ENCODE measurements at regions not wholly inside any gene's neighbourhood (a gene's known extent, or its start where the extent isn't known, plus 50 kb on each side); places are given as distances from the start of the nearest gene placed in this dataset.

DNA sequence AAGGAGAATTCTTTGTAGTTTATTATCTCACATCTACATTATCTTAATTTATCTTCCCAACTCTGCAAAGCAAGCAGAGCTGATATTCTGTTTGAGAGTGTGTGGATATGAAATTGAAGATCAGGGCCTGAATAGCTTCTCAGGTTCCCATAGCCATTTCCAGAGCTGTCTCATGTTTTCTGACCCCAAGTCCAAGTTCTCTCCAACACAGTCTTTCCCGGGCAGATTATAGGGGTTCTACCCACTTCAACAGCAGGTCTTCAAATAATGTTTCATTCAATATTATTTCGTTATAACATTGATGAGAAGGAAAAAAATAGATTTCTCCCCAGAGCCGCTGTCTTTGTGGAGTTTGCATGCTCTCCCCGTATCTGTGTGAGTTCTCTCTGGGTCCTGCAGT lies 234.9 kb downstream of the ENC1 start:
- TF ChIP-seq, protein P1, sequence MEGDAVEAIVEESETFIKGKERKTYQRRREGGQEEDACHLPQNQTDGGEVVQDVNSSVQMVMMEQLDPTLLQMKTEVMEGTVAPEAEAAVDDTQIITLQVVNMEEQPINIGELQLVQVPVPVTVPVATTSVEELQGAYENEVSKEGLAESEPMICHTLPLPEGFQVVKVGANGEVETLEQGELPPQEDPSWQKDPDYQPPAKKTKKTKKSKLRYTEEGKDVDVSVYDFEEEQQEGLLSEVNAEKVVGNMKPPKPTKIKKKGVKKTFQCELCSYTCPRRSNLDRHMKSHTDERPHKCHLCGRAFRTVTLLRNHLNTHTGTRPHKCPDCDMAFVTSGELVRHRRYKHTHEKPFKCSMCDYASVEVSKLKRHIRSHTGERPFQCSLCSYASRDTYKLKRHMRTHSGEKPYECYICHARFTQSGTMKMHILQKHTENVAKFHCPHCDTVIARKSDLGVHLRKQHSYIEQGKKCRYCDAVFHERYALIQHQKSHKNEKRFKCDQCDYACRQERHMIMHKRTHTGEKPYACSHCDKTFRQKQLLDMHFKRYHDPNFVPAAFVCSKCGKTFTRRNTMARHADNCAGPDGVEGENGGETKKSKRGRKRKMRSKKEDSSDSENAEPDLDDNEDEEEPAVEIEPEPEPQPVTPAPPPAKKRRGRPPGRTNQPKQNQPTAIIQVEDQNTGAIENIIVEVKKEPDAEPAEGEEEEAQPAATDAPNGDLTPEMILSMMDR (IDR thresholded peaks at IDR 0.05), result no peak
- TF ChIP-seq EP300 (IDR thresholded peaks at IDR 0.05) (no peak), POLR2A (IDR thresholded peaks at IDR 0.05) (no peak)

Data from ovary (tissue), 3 donors.